ENCODE measurements at regions not wholly inside any gene's neighbourhood (a gene's known extent, or its start where the extent isn't known, plus 50 kb on each side); places are given as distances from the start of the nearest gene placed in this dataset.

DNA sequence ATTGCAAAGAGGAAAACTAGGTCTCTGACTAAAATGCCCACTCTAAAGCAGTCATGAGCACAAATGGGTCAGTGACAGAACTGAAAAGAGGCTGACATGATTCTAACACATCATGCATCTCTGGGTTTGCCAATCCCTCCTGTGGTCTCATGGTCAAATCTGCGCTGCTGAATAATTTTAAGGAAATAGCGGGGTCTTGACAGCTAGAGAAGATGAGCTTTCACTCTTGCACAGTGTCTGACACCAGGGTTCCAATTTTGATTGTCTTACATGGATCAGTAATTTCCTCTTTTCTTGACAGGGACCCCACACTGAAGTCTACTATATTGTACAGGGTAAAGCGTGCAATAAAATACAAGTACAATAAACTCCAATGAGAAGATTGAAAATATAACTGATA is 236.8 kb upstream of the CNR1 start:
- TF ChIP-seq CTCF (conservative IDR thresholded peaks at IDR 0.05): no peak
- no peak for TF ChIP-seq EZH2 (IDR thresholded peaks at IDR 0.05; ENCODE audit: low read depth)
